Peyer's patch (tissue), 4 donors: ENCODE measurements at regions not wholly inside any gene's neighbourhood (a gene's known extent, or its start where the extent isn't known, plus 50 kb on each side); places are given as distances from the start of the nearest gene placed in this dataset.

ENCODE experiments used
- CTCF ChIP-seq, 6 experiments: fragments of 450-650 bp in 4 of 6; fragments of 200-600 bp in 2 of 6; sonication (generic) in 1 of 6; IDR thresholded peaks; one replicate each; pipeline ENCODE4 v1.5.1; 2017 to 2019; ENCODE audit warnings: antibody characterized with exemption in 6 of 6, mild to moderate bottlenecking in 3 of 6, moderate library complexity in 1 of 6
- POLR2A ChIP-seq, 2 donors: fragments of 450-650 bp; IDR thresholded peaks; one replicate each; pipeline ENCODE4 v1.5.1; 2017; ENCODE audit warnings: antibody characterized with exemption in 2 of 2, mild to moderate bottlenecking in 2 of 2, moderate library complexity in 2 of 2

DNA sequence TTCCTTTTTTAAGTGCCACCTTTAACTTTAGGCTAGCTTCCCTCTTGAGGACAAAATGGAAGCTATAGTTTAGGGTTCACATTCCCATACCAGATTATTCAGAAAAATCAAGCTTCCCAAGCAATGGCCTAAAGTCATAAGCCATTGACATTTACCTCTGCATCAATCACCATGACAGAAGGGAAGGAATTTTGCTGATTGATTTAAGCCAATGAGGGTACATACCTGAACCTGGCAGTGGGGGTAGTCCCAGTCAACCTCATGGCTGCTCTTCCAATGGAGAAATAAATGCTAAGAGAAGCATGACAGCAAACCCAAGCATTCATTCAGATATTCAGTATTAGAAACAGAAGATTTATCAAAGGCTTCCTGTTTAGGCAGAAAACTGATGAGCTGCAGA, 128.4 kb upstream of the CREB1 start:
- TF ChIP-seq CTCF (IDR thresholded peaks at IDR 0.05) (no peak), POLR2A (IDR thresholded peaks at IDR 0.05) (no peak)
